GM19023 (cell line): ENCODE measurements at regions not wholly inside any gene's neighbourhood (a gene's known extent, or its start where the extent isn't known, plus 50 kb on each side); places are given as distances from the start of the nearest gene placed in this dataset.

Source experiments
- ATAC-seq: cut with Tn5 transposase; IDR thresholded peaks from one replicate; pipeline ENCODE4 v1.9.1; 2021; ENCODE audit warnings: mild to moderate bottlenecking, moderate library complexity; ENCODE audit not compliant: unreplicated experiment

GRCh38 chr21:17903929-17904639, 84.9 kb upstream of the C21orf91 start:
- ATAC-seq: no peak

GRCh38 chr21:17903029-17903806, 84.1 kb upstream of the C21orf91 start:
- no peak for ATAC-seq

- no peak for ATAC-seq
Measured at GRCh38 chr21:17901458-17902079, 82.4 kb upstream of the C21orf91 start.

- no peak for ATAC-seq
Measured at GRCh38 chr21:17900990-17901385, 81.8 kb upstream of the C21orf91 start.

GRCh38 chr21:17900281-17900989, 81.3 kb upstream of the C21orf91 start:
- no peak for ATAC-seq

GRCh38 chr21:17889171-17889570, 70.0 kb upstream of the C21orf91 start:
- ATAC-seq: no peak

- ATAC-seq: no peak
Measured at GRCh38 chr21:17869115-17869514, 50.0 kb upstream of the C21orf91 start.
